NCI-H446 (cell line): ENCODE measurements at regions not wholly inside any gene's neighbourhood (a gene's known extent, or its start where the extent isn't known, plus 50 kb on each side); places are given as distances from the start of the nearest gene placed in this dataset.

Experiments used
- DNase-seq, 2 experiments: peaks; one replicate each; lab custom pipeline; 2025; lab: John Stamatoyannopoulos, UW

DNA sequence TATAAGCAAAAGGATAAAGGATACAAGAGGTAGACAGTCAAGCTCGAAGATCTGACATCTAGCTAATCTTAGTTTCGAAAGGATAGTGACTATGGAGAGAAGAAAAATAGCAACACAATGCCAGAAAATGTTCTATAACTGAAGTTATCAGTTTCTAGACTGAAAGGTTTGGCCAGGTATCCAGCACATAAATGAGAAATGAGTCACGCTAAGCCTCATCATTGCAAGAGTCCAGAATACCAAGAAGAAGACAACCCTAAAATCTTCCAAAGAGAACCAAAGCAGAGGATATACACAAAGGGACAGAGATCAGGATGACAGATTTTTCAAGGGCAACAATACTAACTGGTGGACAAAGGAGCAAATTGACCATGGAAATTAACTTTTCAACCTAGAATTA, 237.0 kb downstream of the POSTN start:
- no peak for DNase-seq

DNA sequence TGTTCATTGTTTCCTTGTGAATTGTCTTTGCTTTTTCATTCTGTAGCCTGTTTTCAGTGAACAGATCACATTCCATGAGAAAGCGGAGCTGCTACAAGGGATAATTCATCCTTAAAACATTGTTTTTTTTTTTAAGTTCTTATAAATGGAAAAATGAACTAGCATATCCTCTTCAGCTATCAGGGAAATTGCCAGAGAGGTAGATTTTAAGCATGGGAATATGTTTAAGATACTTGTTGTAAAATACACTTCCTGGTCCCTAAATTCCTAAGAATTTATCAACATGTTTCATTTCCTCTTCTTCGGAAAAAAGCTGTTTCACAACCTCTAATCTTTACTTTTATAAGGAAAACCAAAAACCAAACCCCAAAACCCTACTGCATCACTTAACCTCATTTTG, 238.0 kb downstream of the POSTN start:
- DNase-seq: no peak

DNA sequence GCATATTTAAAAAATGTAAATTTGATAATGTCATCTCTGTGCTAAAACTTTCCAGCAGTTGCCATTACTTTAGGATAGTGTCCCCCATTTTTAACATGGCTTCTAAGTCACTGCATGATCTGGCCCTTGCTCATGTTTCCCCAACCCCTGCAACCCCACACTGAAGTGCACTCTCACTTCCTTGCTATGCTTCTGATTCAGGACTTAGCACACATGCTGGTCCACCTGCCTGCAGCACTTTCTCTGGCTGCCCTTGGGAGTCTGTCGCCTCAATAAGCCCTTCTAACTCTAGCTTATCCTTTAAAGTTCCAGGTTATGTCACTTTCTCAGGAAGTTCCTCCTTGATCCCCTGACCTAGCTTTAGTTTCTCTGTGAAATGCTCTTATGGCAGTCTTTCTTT, 241.0 kb downstream of the POSTN start:
- no peak for DNase-seq

DNA sequence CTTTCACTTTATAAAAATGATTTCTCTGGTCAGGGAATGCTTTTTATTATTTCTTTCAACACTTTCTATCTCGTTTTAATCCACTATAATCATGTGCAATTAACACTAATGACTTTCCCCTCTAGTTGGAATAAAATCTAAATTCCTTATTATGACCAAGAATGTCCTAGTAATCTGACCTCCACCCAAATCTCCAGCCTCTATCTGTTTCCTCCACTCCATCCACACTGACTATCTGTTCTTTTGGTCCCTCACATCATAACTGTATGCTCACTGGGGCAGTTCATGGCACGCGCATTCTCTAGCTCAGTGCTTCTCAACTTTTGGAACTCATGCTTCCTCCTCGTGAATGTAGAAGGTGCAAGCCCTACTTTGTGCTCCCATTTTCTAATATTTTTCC, 244.7 kb downstream of the POSTN start:
- DNase-seq: no peak

DNA sequence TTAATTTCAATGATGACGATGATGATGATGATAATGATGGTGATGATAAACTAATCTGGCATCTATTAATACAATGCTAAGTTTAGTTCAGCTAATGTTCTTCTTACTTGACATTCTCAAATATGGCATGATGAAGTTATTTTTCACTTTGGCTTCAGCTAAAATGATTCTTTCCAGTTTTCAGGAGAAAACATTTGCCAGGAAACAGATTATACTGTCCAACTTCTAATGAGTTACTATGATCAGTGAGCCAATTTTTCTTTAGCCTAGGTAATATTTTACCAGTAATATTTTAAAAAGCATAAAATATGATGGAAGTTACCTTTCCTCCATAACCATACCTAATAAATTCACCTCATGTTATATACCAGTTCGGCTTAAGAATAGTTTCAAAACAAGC, 245.7 kb upstream of the CSNK1A1L start:
- DNase-seq: no peak

DNA sequence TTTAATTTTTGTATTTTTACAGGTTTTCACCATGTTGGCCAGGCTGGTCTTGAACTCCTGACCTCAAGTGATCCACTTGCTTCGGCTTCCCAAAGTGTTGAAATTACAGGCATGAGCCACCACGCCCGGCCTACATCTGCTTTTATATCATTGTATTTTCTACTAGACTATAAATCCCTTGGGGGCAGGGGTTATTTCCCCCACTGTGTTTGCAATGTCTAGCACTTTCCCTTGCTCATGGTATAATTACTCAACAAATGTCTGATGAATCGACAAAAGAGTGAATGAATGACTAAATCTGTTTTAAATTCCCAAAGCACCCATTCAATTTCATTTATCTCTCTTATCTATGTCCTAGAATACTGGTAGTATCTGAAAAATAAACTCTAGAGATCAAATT, 244.5 kb upstream of the CSNK1A1L start:
- no peak for DNase-seq

DNA sequence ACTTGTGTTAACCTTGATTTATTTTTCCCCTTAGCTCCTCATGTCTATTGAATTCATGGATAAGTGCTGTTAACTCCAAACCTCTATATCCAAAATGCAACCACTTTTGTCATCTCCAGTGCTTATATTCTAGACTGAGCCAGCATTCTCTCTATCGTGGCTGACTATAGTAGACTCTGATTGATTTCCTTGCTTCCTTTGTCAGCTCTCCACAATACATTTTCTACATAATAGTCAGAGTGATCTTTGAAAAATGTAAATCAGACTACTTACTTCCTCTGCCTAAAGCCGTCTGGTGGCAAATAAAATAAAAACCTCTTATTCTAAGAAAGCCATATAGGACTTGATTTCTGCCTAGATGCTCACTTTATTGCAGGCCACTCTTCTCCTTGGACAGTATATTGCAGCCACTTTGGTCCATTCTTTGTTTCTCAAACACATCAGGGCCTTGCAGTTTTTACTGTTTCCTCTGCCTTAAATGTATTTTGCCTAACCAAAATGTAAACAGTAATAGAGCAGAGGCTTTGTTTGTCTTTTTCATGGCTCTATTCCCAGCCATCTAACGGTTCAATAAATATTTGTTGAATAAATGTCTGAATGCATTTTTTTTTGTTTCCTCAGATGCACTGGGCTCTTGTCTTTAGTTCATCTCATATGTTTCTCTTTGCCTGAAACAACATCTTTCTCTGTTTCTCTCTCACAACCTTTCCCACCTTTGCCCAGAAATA, 243.6 kb upstream of the CSNK1A1L start:
- DNase-seq: no peak

DNA sequence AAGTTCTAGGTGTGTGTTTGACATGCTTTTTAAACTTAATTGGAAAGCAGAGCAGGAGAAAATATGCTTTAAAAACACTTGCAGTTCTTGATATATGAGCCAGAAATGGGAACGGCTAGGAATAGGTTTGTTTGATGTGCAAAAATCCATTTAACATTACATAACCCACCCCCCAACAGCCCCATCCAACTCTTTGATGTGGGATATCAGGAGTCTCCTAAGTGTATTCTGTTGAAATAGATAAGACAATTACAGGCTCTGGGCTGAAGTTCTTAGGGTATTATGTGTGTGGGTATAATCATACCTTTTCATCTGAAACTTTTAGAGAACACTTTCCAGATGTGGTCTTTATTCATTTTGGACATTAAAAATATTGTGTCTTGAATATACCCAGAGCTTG, 240.4 kb upstream of the CSNK1A1L start:
- DNase-seq: no peak

DNA sequence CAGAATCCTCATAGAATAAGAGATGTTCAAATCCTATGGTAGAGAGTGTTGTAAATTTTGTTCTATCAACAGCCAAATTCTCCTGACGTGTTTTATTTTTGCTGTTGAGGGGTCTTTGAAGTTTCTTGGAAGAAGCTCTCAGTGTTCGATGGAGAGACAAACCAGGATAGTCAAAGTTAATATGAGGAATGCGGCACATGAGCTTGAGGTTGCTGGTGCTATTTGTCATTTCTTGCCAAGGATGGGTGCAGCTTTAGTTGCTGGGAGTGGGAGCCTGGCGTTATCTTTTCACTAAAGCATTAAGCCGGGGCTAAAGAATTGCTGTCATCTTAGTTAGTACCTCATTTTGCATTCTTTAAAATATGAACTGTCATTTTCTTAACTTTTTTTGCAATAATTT, 239.9 kb upstream of the CSNK1A1L start:
- DNase-seq: no peak

DNA sequence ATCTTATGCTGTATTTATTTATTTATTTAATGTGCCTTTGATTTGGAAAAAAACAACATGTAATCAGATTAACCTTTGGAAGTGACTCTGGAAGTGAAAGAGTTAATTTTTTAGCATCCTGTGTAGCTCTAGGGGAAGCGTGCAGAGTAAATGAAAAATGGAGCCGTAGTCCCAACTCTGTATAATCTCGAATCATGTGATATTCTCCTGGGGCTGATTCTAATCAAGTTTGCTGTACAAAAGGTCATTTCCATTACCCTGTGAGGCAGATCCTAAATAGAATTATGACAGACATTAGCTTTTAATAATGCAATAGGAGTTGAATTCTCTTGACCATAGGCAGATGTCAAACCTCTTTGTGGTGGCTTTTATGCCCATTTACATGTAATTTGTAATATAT, 238.6 kb upstream of the CSNK1A1L start:
- no peak for DNase-seq

DNA sequence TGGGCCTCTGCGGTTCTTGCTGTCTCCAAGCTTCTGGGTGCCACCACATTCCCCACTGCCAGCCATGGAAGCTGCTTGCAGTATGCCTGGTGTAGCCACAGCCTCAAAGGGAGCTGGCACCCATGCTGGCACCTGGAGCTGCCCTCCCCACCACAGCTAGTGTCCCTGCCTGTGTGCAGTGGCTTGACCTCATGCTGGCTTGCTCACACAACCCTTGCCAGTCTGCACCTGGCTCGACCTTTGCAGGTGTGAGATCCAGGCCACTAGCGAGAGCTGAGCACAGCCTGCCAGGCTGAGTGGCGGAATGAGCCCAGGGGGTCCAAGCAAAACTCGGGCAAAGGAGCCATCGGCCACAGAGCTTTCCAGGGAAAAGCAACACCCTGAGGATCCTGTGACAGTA, 236.7 kb upstream of the CSNK1A1L start:
- no peak for DNase-seq

DNA sequence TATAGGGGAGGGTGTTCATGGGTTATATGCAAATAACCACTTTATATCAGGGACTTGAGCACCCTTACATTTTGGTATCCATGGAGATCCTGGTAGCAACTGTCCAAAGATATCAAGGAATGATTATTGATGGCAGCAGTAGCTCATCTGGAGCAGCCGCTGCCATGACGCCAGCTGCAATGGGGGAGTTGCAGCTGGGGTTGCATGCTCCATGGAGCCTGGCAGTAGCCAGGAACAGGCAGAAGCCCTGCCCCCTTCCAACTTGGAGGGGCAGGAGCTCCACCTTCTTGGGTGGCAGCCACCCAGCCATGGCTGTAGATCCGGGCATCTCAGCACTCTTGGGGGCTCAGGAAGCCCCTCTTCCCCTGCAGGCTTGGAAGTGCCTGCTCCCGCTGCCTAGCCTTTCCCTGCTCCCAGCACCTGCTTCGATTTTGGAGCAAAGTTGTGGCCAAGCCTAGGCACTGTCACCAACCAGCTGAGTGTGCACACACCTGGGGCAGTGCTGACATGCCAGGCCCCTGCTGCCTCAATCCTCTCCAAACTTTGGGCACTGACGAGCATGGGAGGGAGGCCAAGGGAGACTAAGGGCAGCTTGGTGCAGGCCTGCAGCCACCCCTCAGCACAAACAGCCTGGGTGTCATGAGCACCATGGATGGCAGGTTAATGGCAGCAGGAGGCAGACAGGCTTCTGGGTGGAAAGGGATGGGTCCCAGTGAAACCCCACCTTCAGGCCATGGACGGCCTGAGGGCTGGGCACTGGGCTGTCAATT, 235.6 kb upstream of the CSNK1A1L start:
- no peak for DNase-seq

DNA sequence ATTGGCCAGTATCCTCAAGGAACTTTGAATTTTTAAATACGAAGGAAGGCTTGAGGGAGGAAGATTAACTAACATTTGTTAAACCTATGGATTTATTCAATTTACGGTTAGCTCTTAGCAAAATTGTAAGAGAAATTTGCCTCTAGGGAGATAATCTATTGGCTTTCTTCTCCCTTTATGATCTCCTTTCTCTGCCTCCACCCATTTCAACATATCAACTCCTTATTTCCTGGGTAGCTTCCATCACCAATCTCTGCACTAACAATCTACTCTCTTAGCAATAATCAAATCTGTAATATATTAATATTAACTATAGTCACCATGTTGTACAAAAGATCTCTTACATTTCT, 233.9 kb upstream of the CSNK1A1L start:
- no peak for DNase-seq

DNA sequence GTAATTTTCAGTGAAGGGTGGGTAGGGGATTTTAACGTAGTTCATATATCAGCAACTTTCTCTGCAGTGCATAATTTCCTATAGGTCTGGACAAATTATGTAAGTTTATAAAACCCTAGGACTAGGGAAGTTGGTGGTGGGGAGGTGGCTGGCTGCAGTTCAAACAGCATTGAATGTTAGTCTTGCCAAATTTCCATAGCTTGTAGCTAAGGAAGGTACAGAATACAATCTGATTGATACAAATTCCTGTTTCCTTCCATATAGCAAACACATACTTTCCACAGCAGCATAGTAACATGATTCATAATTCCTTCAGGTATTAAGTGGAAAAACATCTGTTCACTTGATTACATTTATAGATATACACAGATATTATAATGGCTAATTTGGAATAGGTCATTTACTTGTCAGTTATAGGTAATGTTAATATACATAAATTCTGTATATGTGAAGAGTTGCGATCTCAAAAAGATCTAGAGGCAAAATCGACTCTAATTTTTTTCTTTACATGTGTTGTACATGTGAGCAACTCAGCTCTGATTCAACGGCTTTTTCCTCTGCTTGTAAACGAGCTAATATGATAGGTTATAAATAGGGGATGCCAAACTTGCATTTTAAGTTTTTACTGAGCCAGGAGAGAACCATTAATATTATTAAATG, 233.4 kb upstream of the CSNK1A1L start:
- DNase-seq: no peak

DNA sequence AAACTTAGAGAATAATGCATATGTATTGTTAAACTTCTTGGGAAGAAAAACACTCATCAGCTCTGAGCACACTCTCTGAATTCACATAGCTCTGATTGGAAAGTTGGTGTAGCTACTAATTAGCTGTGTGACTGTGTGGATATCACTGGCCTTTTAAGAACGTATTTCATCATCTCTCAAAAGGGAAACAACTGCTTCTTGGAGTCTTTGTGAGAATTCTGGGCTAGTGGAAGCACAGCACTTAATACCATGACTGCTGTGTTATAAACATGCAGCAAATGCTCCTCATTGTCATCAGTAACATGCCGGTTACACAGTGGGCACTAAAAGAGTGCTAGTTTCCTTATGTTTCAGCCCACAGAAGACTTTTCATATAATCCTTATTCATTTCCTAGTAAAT, 220.9 kb upstream of the CSNK1A1L start:
- DNase-seq: no peak

DNA sequence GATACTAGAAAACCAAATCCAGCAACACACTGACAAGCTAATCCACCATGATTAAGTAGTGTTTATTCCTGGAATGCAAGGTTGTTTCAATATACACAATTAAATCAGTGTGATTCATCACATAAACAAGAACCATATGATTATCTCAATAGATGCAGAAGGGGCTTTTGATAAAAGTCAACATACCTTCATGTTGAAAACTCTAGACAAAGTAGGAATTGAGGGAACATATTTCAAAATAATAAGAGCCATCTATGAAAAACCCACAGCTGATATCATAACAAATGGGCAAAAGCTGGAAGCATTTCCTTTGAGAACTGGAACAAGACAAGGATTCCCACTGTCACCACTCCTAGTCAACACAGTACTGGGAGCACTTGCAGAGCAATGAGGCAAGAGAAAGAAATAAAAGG, 213.6 kb upstream of the CSNK1A1L start:
- no peak for DNase-seq

DNA sequence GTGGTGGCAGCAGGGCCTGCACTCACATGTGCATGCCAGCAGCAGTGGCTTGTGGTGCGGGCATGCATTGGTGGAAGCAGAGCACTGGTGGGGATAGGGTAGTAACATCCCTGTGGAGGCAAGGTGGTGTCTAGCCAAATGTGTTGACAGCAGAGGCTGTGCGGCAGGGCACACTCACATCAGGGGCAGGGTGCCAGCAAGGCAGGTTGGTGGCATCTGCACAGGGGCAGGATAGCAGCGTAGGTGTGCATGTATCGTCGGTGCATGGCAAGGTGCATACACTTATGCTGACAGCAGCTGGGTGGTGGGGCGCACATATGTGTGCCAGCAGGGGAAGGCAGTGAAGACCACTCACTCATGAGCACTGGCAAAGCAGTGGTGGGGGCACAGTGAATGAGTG, 211.5 kb upstream of the CSNK1A1L start:
- no peak for DNase-seq

DNA sequence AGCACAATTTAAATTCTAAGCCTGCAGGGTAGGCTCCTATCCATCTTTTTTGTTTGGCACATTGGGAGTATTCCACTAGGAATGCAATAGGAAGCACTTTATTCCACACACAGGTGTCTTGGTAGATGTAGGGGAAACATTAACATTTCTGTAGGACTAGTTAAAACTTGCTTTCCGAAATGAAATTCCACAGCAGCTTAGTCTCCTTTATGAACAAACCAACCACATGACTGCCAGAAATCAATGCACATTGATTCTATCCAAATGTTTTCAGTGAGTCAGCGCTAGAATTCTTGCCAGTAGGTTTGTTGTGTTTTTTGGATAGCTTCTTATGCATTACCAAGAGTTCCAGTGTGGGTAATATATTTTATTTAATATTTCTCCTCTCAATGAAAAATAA, 207.9 kb upstream of the CSNK1A1L start:
- DNase-seq: no peak

DNA sequence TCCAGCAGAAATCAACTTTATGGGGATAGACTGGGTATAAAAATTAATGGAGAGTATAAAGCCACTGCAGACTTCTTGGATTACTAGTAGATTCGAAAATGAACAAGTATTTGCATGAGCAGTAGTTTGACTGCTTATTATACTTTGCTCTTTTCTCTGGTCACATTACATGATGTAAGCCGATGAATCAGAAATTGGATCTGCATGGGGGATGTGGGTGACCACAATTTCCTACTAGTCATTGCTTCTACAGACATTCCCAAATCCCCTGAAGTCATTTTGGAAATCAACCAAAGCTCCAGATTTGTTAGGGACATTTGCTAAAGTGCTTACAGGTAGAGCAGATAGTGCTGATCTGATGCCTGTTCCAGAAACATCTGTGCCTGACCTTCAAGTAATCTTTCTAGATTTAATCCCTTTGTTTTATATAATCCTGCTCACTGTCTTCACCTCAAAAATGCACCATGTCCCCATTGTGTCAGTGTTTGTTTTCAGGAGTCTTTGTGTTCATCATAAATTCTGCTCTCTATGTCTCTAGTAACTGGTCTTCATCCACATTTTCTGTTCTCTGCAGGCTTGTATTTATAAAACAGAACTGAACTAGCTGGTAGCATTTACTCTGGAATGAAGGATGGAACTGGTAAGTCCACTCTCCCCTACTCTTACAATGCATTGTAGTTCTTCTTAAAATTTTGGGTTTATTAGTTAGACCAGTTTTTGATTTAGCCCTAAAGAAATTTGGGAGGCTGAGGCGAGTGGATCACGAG, 201.5 kb upstream of the CSNK1A1L start:
- DNase-seq: no peak

DNA sequence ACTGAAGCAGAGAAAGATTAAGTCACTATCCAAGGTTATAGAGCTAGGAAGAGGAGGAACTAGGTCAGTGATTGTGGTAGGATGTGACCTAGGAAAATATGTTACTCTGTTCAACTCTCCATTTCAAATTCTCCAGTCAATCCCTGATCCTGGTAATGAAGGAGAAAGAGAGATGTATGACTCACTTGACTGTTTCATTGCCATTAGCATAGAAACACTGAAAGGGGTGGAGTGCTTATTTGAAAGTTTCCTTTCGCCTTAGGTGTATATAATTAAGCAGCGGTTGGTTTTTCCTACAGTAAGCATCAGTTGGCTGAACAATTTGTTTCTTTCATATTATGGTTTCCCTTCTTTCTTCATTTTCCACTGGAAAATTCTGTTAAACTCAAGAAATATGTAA, 198.1 kb upstream of the CSNK1A1L start:
- no peak for DNase-seq

DNA sequence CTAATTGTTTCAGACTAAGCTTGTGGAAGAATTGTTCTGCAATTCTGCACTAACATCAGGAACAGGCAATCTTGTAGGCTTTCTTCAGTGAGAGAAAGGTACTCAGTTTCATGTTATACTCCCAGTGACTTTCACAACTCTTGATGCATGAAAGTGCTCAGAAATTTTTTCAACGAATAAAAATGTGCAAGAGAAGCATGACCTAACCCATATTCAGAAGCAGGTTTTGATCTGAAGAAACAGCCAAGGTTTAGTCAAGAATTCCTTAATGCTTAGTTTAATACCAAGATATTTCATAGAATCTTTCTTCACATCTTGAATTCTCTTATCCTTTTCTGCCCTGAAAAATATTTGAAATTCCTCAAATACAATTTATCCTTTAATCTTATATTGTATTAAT, 197.2 kb upstream of the CSNK1A1L start:
- no peak for DNase-seq

DNA sequence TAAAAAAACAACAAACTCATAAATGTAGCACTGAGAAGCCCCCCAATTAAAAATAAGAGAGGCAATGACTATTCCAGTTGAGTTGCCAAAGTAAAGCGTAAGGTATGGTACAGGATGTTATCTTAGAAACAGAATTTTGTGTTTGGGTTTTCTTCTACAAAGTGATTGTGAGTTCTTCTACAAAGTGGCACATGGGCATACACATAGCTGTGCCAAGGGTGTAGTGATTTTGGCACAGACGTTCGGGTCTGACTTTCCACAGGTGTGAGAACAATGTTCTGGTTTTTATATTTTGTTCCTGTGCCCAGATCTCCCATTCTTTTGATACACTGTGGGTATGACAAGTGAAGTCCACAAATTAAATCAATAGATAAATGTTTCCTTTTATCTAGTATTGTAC, 190.1 kb upstream of the CSNK1A1L start:
- DNase-seq: no peak

DNA sequence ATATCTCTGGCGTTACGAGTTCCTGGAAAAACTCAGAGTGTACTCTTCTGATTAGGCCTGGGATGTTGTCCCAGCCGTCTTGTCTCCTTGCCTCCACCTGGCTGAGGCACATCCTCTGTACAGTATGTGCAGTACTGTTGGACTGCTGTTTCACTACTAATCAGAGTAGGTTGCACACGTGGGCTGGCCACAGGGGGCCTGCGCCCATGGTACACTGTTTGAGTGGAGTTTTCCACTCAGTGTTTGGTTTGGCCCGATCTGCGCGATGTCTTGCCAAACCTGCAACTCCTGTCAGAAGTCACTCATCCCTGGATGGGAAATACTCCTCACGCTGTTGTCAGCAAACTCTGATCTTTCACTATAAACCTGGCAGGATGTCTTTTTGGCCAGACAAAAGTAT, 189.6 kb upstream of the CSNK1A1L start:
- peak; percentile 39 to 64 for DNase-seq
